WTC11 (cell line): ENCODE measurements at regions not wholly inside any gene's neighbourhood (a gene's known extent, or its start where the extent isn't known, plus 50 kb on each side); places are given as distances from the start of the nearest gene placed in this dataset.

Source experiments
- ATAC-seq: fragments of 200-7000 bp; cut with Tn5 transposase; 2 replicates; pipeline ENCODE4 v1.10.0; 2021; ENCODE audit warnings: mild to moderate bottlenecking, moderate library complexity
- CTCF ChIA-PET: fragments of 300-600 bp; sonication (Branson Sonifier 250); formaldehyde crosslinking; loops from one replicate; lab custom pipeline; 2021; ENCODE audit warnings: antibody characterized with exemption; lab: Charles Lee
- POLR2A ChIA-PET: fragments of 350-600 bp; sonication (Branson Sonifier 250); formaldehyde crosslinking; loops from one replicate; lab custom pipeline; 2021; ENCODE audit warnings: antibody characterized with exemption; lab: Charles Lee
- DNase-seq: peaks from one replicate; pipeline ENCODE4 v3.0.0; 2021; ENCODE audit warnings: low spot score
- H3K27ac Mint-ChIP-seq: 2 replicates; pipeline ENCODE4 v1.8.0; 2021; ENCODE audit warnings: mixed read lengths
- H3K27me3 Mint-ChIP-seq: 2 replicates; pipeline ENCODE4 v1.8.0; 2021; ENCODE audit warnings: low read depth, mild to moderate bottlenecking, moderate library complexity, mixed read lengths
- H3K36me3 Mint-ChIP-seq: 2 replicates; pipeline ENCODE4 v1.8.0; 2021; ENCODE audit warnings: mixed read lengths
- H3K4me1 Mint-ChIP-seq: 2 replicates; pipeline ENCODE4 v1.8.0; 2022; ENCODE audit warnings: mixed read lengths
- H3K4me3 Mint-ChIP-seq: 2 replicates; pipeline ENCODE4 v1.8.0; 2021; ENCODE audit warnings: mild to moderate bottlenecking, moderate library complexity, mixed read lengths
- H3K9me3 Mint-ChIP-seq: 2 replicates; pipeline ENCODE4 v1.8.0; 2021; ENCODE audit warnings: mixed read lengths
- CREM ChIP-seq: sonication (generic); formaldehyde crosslinking; IDR thresholded peaks from 2 replicates; pipeline ENCODE4 v1.8.1; 2022; ENCODE audit warnings: mild to moderate bottlenecking, missing genetic modification reagents, moderate library complexity
- GABPB1 ChIP-seq: sonication (generic); formaldehyde crosslinking; IDR thresholded peaks from 2 replicates; pipeline ENCODE4 v1.8.1; 2023; ENCODE audit warnings: mild to moderate bottlenecking, missing genetic modification reagents
- GTF2I ChIP-seq: fragments of 250-450 bp; sonication (Bioruptor Pico); conservative IDR thresholded peaks from 2 replicates; pipeline ENCODE4 v1.4.0; 2021; ENCODE audit warnings: mild to moderate bottlenecking
- JAZF1 ChIP-seq: fragments of 250-450 bp; sonication (Bioruptor Pico); IDR thresholded peaks from 2 replicates; pipeline ENCODE4 v1.9.0; 2021; ENCODE audit warnings: moderate library complexity, mild to moderate bottlenecking, inconsistent platforms
- NFATC4 ChIP-seq: fragments of 250-450 bp; sonication (Bioruptor Pico); IDR thresholded peaks from 2 replicates; pipeline ENCODE4 v1.9.0; 2021; ENCODE audit warnings: mild to moderate bottlenecking
- SMAD3 ChIP-seq: sonication (generic); formaldehyde crosslinking; IDR thresholded peaks from 2 replicates; pipeline ENCODE4 v1.8.0; 2022; ENCODE audit warnings: missing genetic modification reagents, mild to moderate bottlenecking, borderline replicate concordance
- TEAD1 ChIP-seq: sonication (generic); formaldehyde crosslinking; IDR thresholded peaks from 2 replicates; pipeline ENCODE4 v1.8.0; 2022; ENCODE audit warnings: mild to moderate bottlenecking, missing genetic modification reagents
- TF ChIP-seq, protein P1 (sequence below): sonication (generic); formaldehyde crosslinking; IDR thresholded peaks from 2 replicates; pipeline ENCODE4 v1.8.1; 2023; ENCODE audit warnings: mild to moderate bottlenecking, missing genetic modification reagents
- TF ChIP-seq, protein P2 (sequence below): sonication (generic); formaldehyde crosslinking; IDR thresholded peaks from 2 replicates; pipeline ENCODE4 v1.8.0; 2022; ENCODE audit warnings: missing genetic modification reagents
- TF ChIP-seq, protein P3 (sequence below): fragments of 200-600 bp; IDR thresholded peaks from 2 replicates; pipeline ENCODE4 v1.8.0; 2022; ENCODE audit warnings: antibody characterized with exemption
- TF ChIP-seq, protein P4 (sequence below): sonication (generic); formaldehyde crosslinking; IDR thresholded peaks from 2 replicates; pipeline ENCODE4 v1.8.1; 2022; ENCODE audit warnings: low read depth, missing genetic modification reagents, borderline replicate concordance
- TF ChIP-seq, protein P5 (sequence below): sonication (generic); formaldehyde crosslinking; IDR thresholded peaks from 2 replicates; pipeline ENCODE4 v1.8.0; 2022; ENCODE audit warnings: mild to moderate bottlenecking, missing genetic modification reagents
- TF ChIP-seq, protein P6 (sequence below): sonication (generic); formaldehyde crosslinking; IDR thresholded peaks from 2 replicates; pipeline ENCODE4 v1.8.1; 2023; ENCODE audit warnings: mild to moderate bottlenecking, missing genetic modification reagents, borderline replicate concordance

DNA sequence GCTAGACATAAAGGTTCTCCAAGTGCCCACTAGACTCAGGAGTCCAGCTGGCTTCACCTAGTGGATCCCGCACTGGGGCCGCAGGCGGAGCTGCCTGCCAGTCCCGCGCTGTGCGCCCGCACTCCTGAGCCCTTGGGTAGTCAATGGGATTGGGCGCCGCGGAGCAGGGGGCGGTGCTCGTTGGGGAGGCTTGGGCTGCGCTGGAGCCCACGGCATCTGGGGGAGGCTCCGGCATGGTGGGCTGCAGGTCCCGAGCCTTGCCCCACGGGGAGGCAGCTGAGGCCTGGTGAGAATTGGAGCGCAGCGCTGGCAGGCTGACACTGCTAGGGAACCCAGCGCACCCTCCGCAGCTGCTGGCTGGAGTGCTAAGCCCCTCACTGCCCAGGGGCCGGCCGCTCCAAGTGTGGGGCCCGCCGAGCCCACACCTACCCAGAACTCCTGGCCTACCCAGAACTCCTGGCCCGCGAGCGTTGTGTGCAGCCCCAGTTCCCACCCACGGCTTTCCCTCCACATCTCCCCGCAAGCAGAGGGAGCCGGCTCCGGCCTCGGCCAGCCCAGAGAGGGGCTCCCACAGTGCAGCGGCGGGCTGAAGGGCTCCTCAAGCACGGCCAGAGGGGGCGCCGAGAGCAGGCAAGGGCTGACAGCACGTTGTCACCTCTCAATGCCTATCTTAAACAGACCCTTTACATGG, 260.7 kb upstream of the DMRT1 start:
- H3K27ac Mint-ChIP-seq, result no peak overlapping the region
- TF ChIP-seq, protein P1, sequence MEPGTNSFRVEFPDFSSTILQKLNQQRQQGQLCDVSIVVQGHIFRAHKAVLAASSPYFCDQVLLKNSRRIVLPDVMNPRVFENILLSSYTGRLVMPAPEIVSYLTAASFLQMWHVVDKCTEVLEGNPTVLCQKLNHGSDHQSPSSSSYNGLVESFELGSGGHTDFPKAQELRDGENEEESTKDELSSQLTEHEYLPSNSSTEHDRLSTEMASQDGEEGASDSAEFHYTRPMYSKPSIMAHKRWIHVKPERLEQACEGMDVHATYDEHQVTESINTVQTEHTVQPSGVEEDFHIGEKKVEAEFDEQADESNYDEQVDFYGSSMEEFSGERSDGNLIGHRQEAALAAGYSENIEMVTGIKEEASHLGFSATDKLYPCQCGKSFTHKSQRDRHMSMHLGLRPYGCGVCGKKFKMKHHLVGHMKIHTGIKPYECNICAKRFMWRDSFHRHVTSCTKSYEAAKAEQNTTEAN (CRISPR knock-in tag), result no peak
- no peak for TF ChIP-seq CREM (CRISPR knock-in tag)
- TF ChIP-seq, protein P2, sequence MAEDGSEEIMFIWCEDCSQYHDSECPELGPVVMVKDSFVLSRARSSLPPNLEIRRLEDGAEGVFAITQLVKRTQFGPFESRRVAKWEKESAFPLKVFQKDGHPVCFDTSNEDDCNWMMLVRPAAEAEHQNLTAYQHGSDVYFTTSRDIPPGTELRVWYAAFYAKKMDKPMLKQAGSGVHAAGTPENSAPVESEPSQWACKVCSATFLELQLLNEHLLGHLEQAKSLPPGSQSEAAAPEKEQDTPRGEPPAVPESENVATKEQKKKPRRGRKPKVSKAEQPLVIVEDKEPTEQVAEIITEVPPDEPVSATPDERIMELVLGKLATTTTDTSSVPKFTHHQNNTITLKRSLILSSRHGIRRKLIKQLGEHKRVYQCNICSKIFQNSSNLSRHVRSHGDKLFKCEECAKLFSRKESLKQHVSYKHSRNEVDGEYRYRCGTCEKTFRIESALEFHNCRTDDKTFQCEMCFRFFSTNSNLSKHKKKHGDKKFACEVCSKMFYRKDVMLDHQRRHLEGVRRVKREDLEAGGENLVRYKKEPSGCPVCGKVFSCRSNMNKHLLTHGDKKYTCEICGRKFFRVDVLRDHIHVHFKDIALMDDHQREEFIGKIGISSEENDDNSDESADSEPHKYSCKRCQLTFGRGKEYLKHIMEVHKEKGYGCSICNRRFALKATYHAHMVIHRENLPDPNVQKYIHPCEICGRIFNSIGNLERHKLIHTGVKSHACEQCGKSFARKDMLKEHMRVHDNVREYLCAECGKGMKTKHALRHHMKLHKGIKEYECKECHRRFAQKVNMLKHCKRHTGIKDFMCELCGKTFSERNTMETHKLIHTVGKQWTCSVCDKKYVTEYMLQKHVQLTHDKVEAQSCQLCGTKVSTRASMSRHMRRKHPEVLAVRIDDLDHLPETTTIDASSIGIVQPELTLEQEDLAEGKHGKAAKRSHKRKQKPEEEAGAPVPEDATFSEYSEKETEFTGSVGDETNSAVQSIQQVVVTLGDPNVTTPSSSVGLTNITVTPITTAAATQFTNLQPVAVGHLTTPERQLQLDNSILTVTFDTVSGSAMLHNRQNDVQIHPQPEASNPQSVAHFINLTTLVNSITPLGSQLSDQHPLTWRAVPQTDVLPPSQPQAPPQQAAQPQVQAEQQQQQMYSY (CRISPR knock-in tag), result no peak
- H3K36me3 Mint-ChIP-seq, result peaks cover 43% of the 10 kb centered on the region
- POLR2A ChIA-PET, result no interaction called here
- H3K4me3 Mint-ChIP-seq, result no peak overlapping the region
- no peak for ATAC-seq
- peaks cover 43% of the 10 kb centered on the region for H3K9me3 Mint-ChIP-seq
- no peaks in the 10 kb centered on the region for H3K4me1 Mint-ChIP-seq
- H3K27me3 Mint-ChIP-seq, result no peaks in the 10 kb centered on the region
- CTCF ChIA-PET, result no interaction called here
- DNase-seq, result no peak

DNA sequence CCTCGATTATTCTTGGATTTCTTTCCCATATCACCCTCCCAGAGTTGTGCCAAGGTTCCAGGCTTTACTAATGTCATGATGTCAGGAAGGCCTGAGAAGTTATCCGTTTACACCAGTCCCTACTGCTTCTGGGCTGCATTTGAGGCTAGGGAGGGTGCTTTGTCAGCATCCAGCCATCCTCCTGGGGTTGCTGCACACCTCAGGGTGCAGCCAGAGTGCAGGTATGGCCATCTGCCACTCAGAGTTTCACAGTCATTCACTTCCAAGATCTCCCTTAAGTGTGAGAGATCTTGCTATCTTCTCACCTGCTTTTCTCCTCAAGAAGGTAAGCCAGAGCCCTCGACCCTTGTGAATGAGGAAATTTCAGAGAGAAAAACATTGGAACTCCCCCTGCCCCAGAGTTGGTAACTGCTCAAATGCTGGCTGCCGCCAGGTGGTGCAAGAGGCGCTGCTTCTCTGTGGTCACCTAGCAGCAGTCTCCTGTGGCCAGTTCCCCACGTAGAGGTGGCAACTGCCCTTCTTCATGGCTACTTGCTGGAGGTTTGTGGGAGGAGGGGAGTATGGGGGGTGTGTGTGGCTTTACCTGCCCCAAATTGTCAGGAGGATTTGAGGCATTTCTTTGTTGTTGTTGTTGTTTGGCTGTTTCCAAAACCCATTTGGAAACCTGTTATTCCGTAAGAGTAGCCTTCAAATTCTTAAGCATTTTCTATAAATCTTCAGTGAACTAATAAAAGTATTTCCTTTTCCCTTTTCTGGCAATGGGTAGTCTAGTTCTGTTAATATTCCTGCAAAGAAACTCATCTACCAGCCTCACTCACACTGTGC, 259.6 kb upstream of the DMRT1 start:
- Mint-ChIP-seq H3K4me1 (no peaks in the 10 kb centered on the region), H3K4me3 (no peak overlapping the region), H3K27me3 (no peaks in the 10 kb centered on the region), H3K27ac (no peak overlapping the region; the same call in 1 of the 2 replicates), H3K9me3 (peaks cover 36% of the 10 kb centered on the region), H3K36me3 (peaks cover 37% of the 10 kb centered on the region)
- peak; percentile 51 for DNase-seq
- ChIA-PET POLR2A (no interaction called here), CTCF (no interaction called here)
- ATAC-seq, result peak; percentile 81
- no peak for TF ChIP-seq JAZF1 (CRISPR knock-in tag)
- TF ChIP-seq, protein P1 (CRISPR knock-in tag), result no peak
- TF ChIP-seq, protein P3, sequence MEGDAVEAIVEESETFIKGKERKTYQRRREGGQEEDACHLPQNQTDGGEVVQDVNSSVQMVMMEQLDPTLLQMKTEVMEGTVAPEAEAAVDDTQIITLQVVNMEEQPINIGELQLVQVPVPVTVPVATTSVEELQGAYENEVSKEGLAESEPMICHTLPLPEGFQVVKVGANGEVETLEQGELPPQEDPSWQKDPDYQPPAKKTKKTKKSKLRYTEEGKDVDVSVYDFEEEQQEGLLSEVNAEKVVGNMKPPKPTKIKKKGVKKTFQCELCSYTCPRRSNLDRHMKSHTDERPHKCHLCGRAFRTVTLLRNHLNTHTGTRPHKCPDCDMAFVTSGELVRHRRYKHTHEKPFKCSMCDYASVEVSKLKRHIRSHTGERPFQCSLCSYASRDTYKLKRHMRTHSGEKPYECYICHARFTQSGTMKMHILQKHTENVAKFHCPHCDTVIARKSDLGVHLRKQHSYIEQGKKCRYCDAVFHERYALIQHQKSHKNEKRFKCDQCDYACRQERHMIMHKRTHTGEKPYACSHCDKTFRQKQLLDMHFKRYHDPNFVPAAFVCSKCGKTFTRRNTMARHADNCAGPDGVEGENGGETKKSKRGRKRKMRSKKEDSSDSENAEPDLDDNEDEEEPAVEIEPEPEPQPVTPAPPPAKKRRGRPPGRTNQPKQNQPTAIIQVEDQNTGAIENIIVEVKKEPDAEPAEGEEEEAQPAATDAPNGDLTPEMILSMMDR, result 0 out of 2 replicates have a peak, but pooled peaks have one; percentile 30
- TF ChIP-seq, protein P4, sequence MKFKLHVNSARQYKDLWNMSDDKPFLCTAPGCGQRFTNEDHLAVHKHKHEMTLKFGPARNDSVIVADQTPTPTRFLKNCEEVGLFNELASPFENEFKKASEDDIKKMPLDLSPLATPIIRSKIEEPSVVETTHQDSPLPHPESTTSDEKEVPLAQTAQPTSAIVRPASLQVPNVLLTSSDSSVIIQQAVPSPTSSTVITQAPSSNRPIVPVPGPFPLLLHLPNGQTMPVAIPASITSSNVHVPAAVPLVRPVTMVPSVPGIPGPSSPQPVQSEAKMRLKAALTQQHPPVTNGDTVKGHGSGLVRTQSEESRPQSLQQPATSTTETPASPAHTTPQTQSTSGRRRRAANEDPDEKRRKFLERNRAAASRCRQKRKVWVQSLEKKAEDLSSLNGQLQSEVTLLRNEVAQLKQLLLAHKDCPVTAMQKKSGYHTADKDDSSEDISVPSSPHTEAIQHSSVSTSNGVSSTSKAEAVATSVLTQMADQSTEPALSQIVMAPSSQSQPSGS (CRISPR knock-in tag), result no peak

DNA sequence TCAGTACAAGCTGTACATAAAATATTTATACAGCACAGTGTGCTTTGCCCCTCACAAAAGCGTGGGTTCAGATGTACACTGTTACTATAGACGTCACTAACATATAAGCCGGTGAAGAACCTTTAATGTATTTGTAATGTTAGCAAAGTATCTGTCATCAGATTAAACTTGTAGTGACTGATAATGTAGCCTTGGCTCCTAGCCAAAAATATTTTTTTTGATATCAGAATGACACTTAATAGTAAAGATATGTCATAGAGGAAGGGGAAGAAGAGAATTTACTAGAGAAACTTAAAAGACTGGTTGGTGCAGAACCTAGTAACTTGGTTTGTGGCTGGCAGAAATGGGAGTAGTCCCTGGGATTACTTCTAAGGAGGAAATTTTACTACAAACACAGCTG, 258.7 kb upstream of the DMRT1 start:
- ATAC-seq, result no peak
- ChIA-PET POLR2A (interaction anchor here (0.6 kb wide), 1 partner anchor 1142 kb away, joined by 3 read pairs; no protein-coding TSS in a partner anchor), CTCF (no interaction called here)
- Mint-ChIP-seq H3K27me3 (no peaks in the 10 kb centered on the region), H3K36me3 (peaks cover 31% of the 10 kb centered on the region), H3K4me1 (no peaks in the 10 kb centered on the region), H3K27ac (no peak overlapping the region), H3K4me3 (no peak overlapping the region), H3K9me3 (peaks cover 31% of the 10 kb centered on the region)
- DNase-seq, result no peak
- TF ChIP-seq, protein P5, sequence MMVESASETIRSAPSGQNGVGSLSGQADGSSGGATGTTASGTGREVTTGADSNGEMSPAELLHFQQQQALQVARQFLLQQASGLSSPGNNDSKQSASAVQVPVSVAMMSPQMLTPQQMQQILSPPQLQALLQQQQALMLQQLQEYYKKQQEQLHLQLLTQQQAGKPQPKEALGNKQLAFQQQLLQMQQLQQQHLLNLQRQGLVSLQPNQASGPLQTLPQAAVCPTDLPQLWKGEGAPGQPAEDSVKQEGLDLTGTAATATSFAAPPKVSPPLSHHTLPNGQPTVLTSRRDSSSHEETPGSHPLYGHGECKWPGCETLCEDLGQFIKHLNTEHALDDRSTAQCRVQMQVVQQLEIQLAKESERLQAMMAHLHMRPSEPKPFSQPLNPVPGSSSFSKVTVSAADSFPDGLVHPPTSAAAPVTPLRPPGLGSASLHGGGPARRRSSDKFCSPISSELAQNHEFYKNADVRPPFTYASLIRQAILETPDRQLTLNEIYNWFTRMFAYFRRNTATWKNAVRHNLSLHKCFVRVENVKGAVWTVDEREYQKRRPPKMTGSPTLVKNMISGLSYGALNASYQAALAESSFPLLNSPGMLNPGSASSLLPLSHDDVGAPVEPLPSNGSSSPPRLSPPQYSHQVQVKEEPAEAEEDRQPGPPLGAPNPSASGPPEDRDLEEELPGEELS, result no peak
- TF ChIP-seq GTF2I (CRISPR knock-in tag) (no peak), SMAD3 (no peak), GABPB1 (CRISPR knock-in tag) (no peak), TEAD1 (CRISPR knock-in tag) (no peak), NFATC4 (CRISPR knock-in tag) (no peak)
- TF ChIP-seq, protein P6, sequence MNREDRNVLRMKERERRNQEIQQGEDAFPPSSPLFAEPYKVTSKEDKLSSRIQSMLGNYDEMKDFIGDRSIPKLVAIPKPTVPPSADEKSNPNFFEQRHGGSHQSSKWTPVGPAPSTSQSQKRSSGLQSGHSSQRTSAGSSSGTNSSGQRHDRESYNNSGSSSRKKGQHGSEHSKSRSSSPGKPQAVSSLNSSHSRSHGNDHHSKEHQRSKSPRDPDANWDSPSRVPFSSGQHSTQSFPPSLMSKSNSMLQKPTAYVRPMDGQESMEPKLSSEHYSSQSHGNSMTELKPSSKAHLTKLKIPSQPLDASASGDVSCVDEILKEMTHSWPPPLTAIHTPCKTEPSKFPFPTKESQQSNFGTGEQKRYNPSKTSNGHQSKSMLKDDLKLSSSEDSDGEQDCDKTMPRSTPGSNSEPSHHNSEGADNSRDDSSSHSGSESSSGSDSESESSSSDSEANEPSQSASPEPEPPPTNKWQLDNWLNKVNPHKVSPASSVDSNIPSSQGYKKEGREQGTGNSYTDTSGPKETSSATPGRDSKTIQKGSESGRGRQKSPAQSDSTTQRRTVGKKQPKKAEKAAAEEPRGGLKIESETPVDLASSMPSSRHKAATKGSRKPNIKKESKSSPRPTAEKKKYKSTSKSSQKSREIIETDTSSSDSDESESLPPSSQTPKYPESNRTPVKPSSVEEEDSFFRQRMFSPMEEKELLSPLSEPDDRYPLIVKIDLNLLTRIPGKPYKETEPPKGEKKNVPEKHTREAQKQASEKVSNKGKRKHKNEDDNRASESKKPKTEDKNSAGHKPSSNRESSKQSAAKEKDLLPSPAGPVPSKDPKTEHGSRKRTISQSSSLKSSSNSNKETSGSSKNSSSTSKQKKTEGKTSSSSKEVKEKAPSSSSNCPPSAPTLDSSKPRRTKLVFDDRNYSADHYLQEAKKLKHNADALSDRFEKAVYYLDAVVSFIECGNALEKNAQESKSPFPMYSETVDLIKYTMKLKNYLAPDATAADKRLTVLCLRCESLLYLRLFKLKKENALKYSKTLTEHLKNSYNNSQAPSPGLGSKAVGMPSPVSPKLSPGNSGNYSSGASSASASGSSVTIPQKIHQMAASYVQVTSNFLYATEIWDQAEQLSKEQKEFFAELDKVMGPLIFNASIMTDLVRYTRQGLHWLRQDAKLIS (CRISPR knock-in tag), result no peak
